ENCODE measurements at regions not wholly inside any gene's neighbourhood (a gene's known extent, or its start where the extent isn't known, plus 50 kb on each side); places are given as distances from the start of the nearest gene placed in this dataset.
"Not testable (repeated sequence)": the region's sequence is repeated elsewhere in the genome, so short reads cannot be mapped to it uniquely, and the experiment has no call there.

GRCh38 chr3:174363256-174363655 is 495.9 kb upstream of the NAALADL2 start:
- Histone ChIP-seq H3K4me1 (no peaks in the 10 kb centered on the region), H3K4me3 (no peak overlapping the region), H3K27ac (no peak overlapping the region), H3K27me3 (no peaks in the 10 kb centered on the region), H3K36me3 (no peaks in the 10 kb centered on the region), H3K9me3 (peaks cover 0 to under 1% (median 0%) of the 10 kb centered on the region in 11 donors)
- TF ChIP-seq, protein P1, sequence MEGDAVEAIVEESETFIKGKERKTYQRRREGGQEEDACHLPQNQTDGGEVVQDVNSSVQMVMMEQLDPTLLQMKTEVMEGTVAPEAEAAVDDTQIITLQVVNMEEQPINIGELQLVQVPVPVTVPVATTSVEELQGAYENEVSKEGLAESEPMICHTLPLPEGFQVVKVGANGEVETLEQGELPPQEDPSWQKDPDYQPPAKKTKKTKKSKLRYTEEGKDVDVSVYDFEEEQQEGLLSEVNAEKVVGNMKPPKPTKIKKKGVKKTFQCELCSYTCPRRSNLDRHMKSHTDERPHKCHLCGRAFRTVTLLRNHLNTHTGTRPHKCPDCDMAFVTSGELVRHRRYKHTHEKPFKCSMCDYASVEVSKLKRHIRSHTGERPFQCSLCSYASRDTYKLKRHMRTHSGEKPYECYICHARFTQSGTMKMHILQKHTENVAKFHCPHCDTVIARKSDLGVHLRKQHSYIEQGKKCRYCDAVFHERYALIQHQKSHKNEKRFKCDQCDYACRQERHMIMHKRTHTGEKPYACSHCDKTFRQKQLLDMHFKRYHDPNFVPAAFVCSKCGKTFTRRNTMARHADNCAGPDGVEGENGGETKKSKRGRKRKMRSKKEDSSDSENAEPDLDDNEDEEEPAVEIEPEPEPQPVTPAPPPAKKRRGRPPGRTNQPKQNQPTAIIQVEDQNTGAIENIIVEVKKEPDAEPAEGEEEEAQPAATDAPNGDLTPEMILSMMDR (IDR thresholded peaks at IDR 0.05), result no peak
- no peak for ATAC-seq
- intact Hi-C loops (cut with DNase I), result no loop called here
- no peak for DNase-seq
- 24 to 58% methylated on average over 3 of the region's 3 CpGs for WGBS, 2 donors

GRCh38 chr3:174365796-174366195 is 493.3 kb upstream of the NAALADL2 start:
- H3K4me3 ChIP-seq, result no peak overlapping the region
- ATAC-seq (no peak), DNase-seq (no peak)
- no peaks in the 10 kb centered on the region for H3K36me3 ChIP-seq
- H3K27me3 ChIP-seq, result no peaks in the 10 kb centered on the region
- intact Hi-C loops (cut with DNase I), result no loop called here
- H3K4me1 ChIP-seq, result no peaks in the 10 kb centered on the region
- no peak overlapping the region for H3K27ac ChIP-seq
- TF ChIP-seq, protein P1 (IDR thresholded peaks at IDR 0.05), result no peak
- peaks cover 0 to 11% (median 0%) of the 10 kb centered on the region in 11 donors for H3K9me3 ChIP-seq
- 93 to 95% methylated on average over 1 of the region's 1 CpG for WGBS, 2 donors

DNA sequence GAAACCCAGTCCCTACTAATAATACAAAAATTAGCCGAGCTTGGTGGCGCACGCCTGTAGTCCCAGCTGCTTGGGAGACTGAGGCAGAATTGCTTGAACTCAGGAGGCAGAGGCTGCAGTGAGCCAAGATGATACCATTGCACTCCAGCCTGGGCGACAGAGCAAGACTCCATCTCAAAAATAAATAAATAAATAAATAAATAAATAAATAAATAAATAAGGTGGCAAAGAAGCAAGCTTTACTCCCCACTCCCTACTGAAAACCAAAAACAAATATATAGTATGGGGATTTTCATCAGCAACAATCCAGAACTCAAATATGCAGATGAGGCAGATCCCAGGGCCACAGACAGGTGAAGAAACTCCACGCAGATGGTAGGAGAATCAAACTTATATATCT is 492.2 kb upstream of the NAALADL2 start:
- DNase-seq; H3K27ac ChIP-seq; H3K4me1 ChIP-seq; intact Hi-C loops (cut with DNase I); ATAC-seq; H3K4me3 ChIP-seq; H3K36me3 ChIP-seq; H3K27me3 ChIP-seq: not testable (repeated sequence)
- WGBS, 2 donors, result 74 to 86% methylated on average over 5 of the region's 5 CpGs
- peaks cover 0 to 11% (median 0%) of the 10 kb centered on the region in 11 donors for H3K9me3 ChIP-seq

GRCh38 chr3:174376346-174376745 is 482.8 kb upstream of the NAALADL2 start:
- TF ChIP-seq, protein P1 (IDR thresholded peaks at IDR 0.05), result no peak
- H3K27ac ChIP-seq, result no peak overlapping the region
- ATAC-seq, result no peak
- no peaks in the 10 kb centered on the region for H3K9me3 ChIP-seq
- H3K4me3 ChIP-seq, result no peak overlapping the region
- H3K4me1 ChIP-seq, result no peaks in the 10 kb centered on the region
- DNase-seq, result no peak
- intact Hi-C loops (cut with DNase I), result no loop called here
- no peaks in the 10 kb centered on the region for H3K27me3 ChIP-seq
- H3K36me3 ChIP-seq, result no peaks in the 10 kb centered on the region

GRCh38 chr3:174377096-174377495 is 482.0 kb upstream of the NAALADL2 start:
- H3K27ac ChIP-seq, result no peak overlapping the region
- H3K9me3 ChIP-seq, result no peaks in the 10 kb centered on the region
- no peak for DNase-seq
- TF ChIP-seq, protein P1 (IDR thresholded peaks at IDR 0.05), result no peak
- no peaks in the 10 kb centered on the region for H3K4me1 ChIP-seq
- no peak overlapping the region for H3K4me3 ChIP-seq
- H3K36me3 ChIP-seq, result no peaks in the 10 kb centered on the region
- intact Hi-C loops (cut with DNase I), result no loop called here
- H3K27me3 ChIP-seq, result no peaks in the 10 kb centered on the region
- ATAC-seq, result no peak
- 96 to 98% methylated on average over 32 of the region's 32 CpGs for WGBS, 2 donors

Measured in heart right ventricle (tissue), 16 donors.